Naive thymus-derived CD8-positive, alpha-beta T cell (primary cell): ENCODE measurements at regions not wholly inside any gene's neighbourhood (a gene's known extent, or its start where the extent isn't known, plus 50 kb on each side); places are given as distances from the start of the nearest gene placed in this dataset.
"Not testable (repeated sequence)": the region's sequence is repeated elsewhere in the genome, so short reads cannot be mapped to it uniquely, and the experiment has no call there.

Experiments used
- ATAC-seq, 2 donors: fragments of 150-1000 bp; cut with Tn5 transposase in 1 of 2; sonication (Bioruptor Pico), chemical (Tn5 transposase) in 1 of 2; 1 replicate in 1 of 2; 2 replicates in 1 of 2; pipeline ENCODE4 v1.10.0; 2021; ENCODE audit warnings: mild to moderate bottlenecking in 2 of 2, moderate library complexity in 2 of 2
- POLR2A ChIA-PET: fragments of 350-600 bp; sonication (Branson Sonifier 250); formaldehyde crosslinking; loops from one replicate; lab custom pipeline; 2021; ENCODE audit warnings: antibody characterized with exemption; lab: Charles Lee
- DNase-seq, 10 donors: peaks; one replicate each; pipeline versions ENCODE4 v3.0.0 to v3.0.0-alpha.2; 2020 to 2022
- H3K27ac Mint-ChIP-seq, 10 donors: one replicate each; pipeline ENCODE4 v1.8.0; 2020 to 2022; ENCODE audit warnings: mild to moderate bottlenecking in 10 of 10, mixed read lengths in 10 of 10, moderate library complexity in 4 of 10, inconsistent platforms in 1 of 10
- H3K27me3 Mint-ChIP-seq, 5 donors: one replicate each; pipeline ENCODE4 v1.8.0; 2021 to 2022; ENCODE audit warnings: mixed read lengths in 5 of 5
- H3K36me3 Mint-ChIP-seq, 3 donors: one replicate each; pipeline ENCODE4 v1.8.0; 2020 to 2022; ENCODE audit warnings: mixed read lengths in 3 of 3, mild to moderate bottlenecking in 2 of 3, inconsistent platforms in 1 of 3
- H3K4me1 Mint-ChIP-seq, 4 donors: one replicate each; pipeline ENCODE4 v1.8.0; 2021 to 2022; ENCODE audit warnings: mixed read lengths in 4 of 4
- H3K4me3 Mint-ChIP-seq, 10 donors: one replicate each; pipeline ENCODE4 v1.8.0; 2020 to 2022; ENCODE audit warnings: mild to moderate bottlenecking in 10 of 10, mixed read lengths in 10 of 10, moderate library complexity in 6 of 10, inconsistent platforms in 1 of 10
- H3K9me3 Mint-ChIP-seq, 9 donors: one replicate each; pipeline ENCODE4 v1.8.0; 2020 to 2022; ENCODE audit warnings: mixed read lengths in 9 of 9, mild to moderate bottlenecking in 3 of 9, inconsistent platforms in 1 of 9, moderate library complexity in 1 of 9

- H3K27ac Mint-ChIP-seq: no peak overlapping the region
- ATAC-seq: no peak
- POLR2A ChIA-PET: no interaction called here
- H3K4me3 Mint-ChIP-seq: no peak overlapping the region
- H3K9me3 Mint-ChIP-seq: no peaks in the 10 kb centered on the region
- peaks cover 0 to 8% (median 0%) of the 10 kb centered on the region in 4 donors for H3K4me1 Mint-ChIP-seq
- no peaks in the 10 kb centered on the region for H3K36me3 Mint-ChIP-seq
- DNase-seq: no peak
- H3K27me3 Mint-ChIP-seq: peaks cover 0 to 8% (median 1%) of the 10 kb centered on the region in 5 donors
Observed at GRCh38 chr11:86179646-86180064, 64.9 kb upstream of the EED start.

GRCh38 chr11:86177302-86177701 is 67.3 kb upstream of the EED start:
- no peak overlapping the region for H3K27ac Mint-ChIP-seq
- H3K9me3 Mint-ChIP-seq: no peaks in the 10 kb centered on the region
- peaks cover 0 to 8% (median 1%) of the 10 kb centered on the region in 5 donors for H3K27me3 Mint-ChIP-seq
- DNase-seq (no peak), ATAC-seq (no peak)
- peaks cover 0 to 8% (median 0%) of the 10 kb centered on the region in 4 donors for H3K4me1 Mint-ChIP-seq
- H3K36me3 Mint-ChIP-seq: no peaks in the 10 kb centered on the region
- no peak overlapping the region for H3K4me3 Mint-ChIP-seq
- POLR2A ChIA-PET: no interaction called here

- Mint-ChIP-seq H3K27me3 (peaks cover 0 to 8% (median 1%) of the 10 kb centered on the region in 5 donors), H3K4me1 (peaks cover 0 to 9% (median 0%) of the 10 kb centered on the region in 4 donors), H3K27ac (no peak overlapping the region), H3K4me3 (no peak overlapping the region), H3K36me3 (no peaks in the 10 kb centered on the region), H3K9me3 (no peaks in the 10 kb centered on the region)
- DNase-seq (no peak), ATAC-seq (no peak)
- POLR2A ChIA-PET: no interaction called here
Observed at GRCh38 chr11:86176165-86176884, 68.2 kb upstream of the EED start.

GRCh38 chr11:86175626-86176025 is 68.9 kb upstream of the EED start:
- no peak overlapping the region for H3K4me3 Mint-ChIP-seq
- POLR2A ChIA-PET: no interaction called here
- ATAC-seq (no peak), DNase-seq (no peak)
- peaks cover 0 to 8% (median 1%) of the 10 kb centered on the region in 5 donors for H3K27me3 Mint-ChIP-seq
- H3K9me3 Mint-ChIP-seq: no peaks in the 10 kb centered on the region
- H3K36me3 Mint-ChIP-seq: no peaks in the 10 kb centered on the region
- peaks cover 0 to 9% (median 0%) of the 10 kb centered on the region in 4 donors for H3K4me1 Mint-ChIP-seq
- no peak overlapping the region for H3K27ac Mint-ChIP-seq

- peaks cover 0 to 8% (median 1%) of the 10 kb centered on the region in 5 donors for H3K27me3 Mint-ChIP-seq
- no peak overlapping the region for H3K27ac Mint-ChIP-seq
- no peaks in the 10 kb centered on the region for H3K9me3 Mint-ChIP-seq
- ATAC-seq (no peak), DNase-seq (no peak)
- POLR2A ChIA-PET: no interaction called here
- peaks cover 0 to 9% (median 0%) of the 10 kb centered on the region in 4 donors for H3K4me1 Mint-ChIP-seq
- H3K36me3 Mint-ChIP-seq: no peaks in the 10 kb centered on the region
- no peak overlapping the region for H3K4me3 Mint-ChIP-seq
Observed at GRCh38 chr11:86175191-86175590, 69.4 kb upstream of the EED start.

- Mint-ChIP-seq H3K27me3 (peaks cover 0 to 8% (median 1%) of the 10 kb centered on the region in 5 donors), H3K4me1 (peaks cover 0 to 9% (median 0%) of the 10 kb centered on the region in 4 donors), H3K27ac (no peak overlapping the region), H3K36me3 (no peaks in the 10 kb centered on the region), H3K9me3 (no peaks in the 10 kb centered on the region), H3K4me3 (no peak overlapping the region)
- POLR2A ChIA-PET: interaction anchor here (0.6 kb wide), 2 partner anchors 16 to 137 kb away, joined by 4 read pairs; no protein-coding TSS in a partner anchor
- DNase-seq (no peak), ATAC-seq (no peak)
Observed at GRCh38 chr11:86174101-86175046, 70.2 kb upstream of the EED start.

- Mint-ChIP-seq H3K9me3 (no peaks in the 10 kb centered on the region), H3K27ac (no peak overlapping the region), H3K27me3 (peaks cover 0 to 8% (median 1%) of the 10 kb centered on the region in 5 donors), H3K4me1 (peaks cover 0 to 9% (median 0%) of the 10 kb centered on the region in 4 donors), H3K4me3 (no peak overlapping the region), H3K36me3 (no peaks in the 10 kb centered on the region)
- ATAC-seq (no peak), DNase-seq (no peak)
- POLR2A ChIA-PET: no interaction called here
Observed at GRCh38 chr11:86172894-86173293, 71.7 kb upstream of the EED start.

- POLR2A ChIA-PET: no interaction called here
- Mint-ChIP-seq H3K27me3 (peaks cover 0 to 8% (median 1%) of the 10 kb centered on the region in 5 donors), H3K9me3 (no peaks in the 10 kb centered on the region), H3K4me3 (no peak overlapping the region), H3K4me1 (peaks cover 0 to 7% (median 0%) of the 10 kb centered on the region in 4 donors), H3K36me3 (no peaks in the 10 kb centered on the region), H3K27ac (no peak overlapping the region)
- ATAC-seq (no peak), DNase-seq (no peak)
Observed at GRCh38 chr11:86171627-86172026, 72.9 kb upstream of the EED start.

- Mint-ChIP-seq H3K4me1 (peaks cover 0 to 2% (median 0%) of the 10 kb centered on the region in 4 donors), H3K36me3 (no peaks in the 10 kb centered on the region), H3K4me3 (no peak overlapping the region), H3K27ac (no peak overlapping the region), H3K27me3 (no peaks in the 10 kb centered on the region), H3K9me3 (no peaks in the 10 kb centered on the region)
- POLR2A ChIA-PET: no interaction called here
- ATAC-seq (no peak), DNase-seq (no peak)
Observed at GRCh38 chr11:86167499-86168164, 76.9 kb upstream of the EED start.

- POLR2A ChIA-PET, H3K36me3 Mint-ChIP-seq, DNase-seq, ATAC-seq, H3K4me1 Mint-ChIP-seq, H3K9me3 Mint-ChIP-seq, H3K27me3 Mint-ChIP-seq, H3K4me3 Mint-ChIP-seq, H3K27ac Mint-ChIP-seq: not testable (repeated sequence)
Observed at GRCh38 chr11:86166287-86166686, 78.3 kb upstream of the EED start.

- peaks cover 0 to 22% (median 0%) of the 10 kb centered on the region in 4 donors for H3K4me1 Mint-ChIP-seq
- ATAC-seq (no peak), DNase-seq (no peak)
- H3K9me3 Mint-ChIP-seq: peaks cover 0 to 3% (median 0%) of the 10 kb centered on the region in 9 donors
- H3K4me3 Mint-ChIP-seq: no peak overlapping the region
- POLR2A ChIA-PET: no interaction called here
- no peak overlapping the region for H3K27ac Mint-ChIP-seq
- peaks cover 0 to 2% (median 0%) of the 10 kb centered on the region in 5 donors for H3K27me3 Mint-ChIP-seq
- no peaks in the 10 kb centered on the region for H3K36me3 Mint-ChIP-seq
Observed at GRCh38 chr11:86164106-86164505, 80.4 kb upstream of the EED start.

GRCh38 chr11:86163221-86163876 is 81.2 kb upstream of the EED start:
- H3K4me1 Mint-ChIP-seq: peaks cover 0 to 22% (median 0%) of the 10 kb centered on the region in 4 donors
- H3K9me3 Mint-ChIP-seq, H3K4me3 Mint-ChIP-seq, DNase-seq, POLR2A ChIA-PET, ATAC-seq, H3K36me3 Mint-ChIP-seq, H3K27ac Mint-ChIP-seq, H3K27me3 Mint-ChIP-seq: not testable (repeated sequence)
